SK-N-SH (cell line): ENCODE measurements at regions not wholly inside any gene's neighbourhood (a gene's known extent, or its start where the extent isn't known, plus 50 kb on each side); places are given as distances from the start of the nearest gene placed in this dataset.

Experiments
- CTCF ChIA-PET: fragments of 300-600, 350-600 bp; formaldehyde crosslinking; extraction: SDS; loops from one replicate; lab custom pipeline; 2021; lab: Yijun Ruan, JAX
- POLR2A ChIA-PET: fragments of 350-600 bp; sonication (Branson Sonifier 250); formaldehyde crosslinking; extraction: SDS; loops from one replicate; lab custom pipeline; 2020; ENCODE audit warnings: antibody characterized with exemption, inconsistent platforms; lab: Yijun Ruan, JAX
- DNase-seq: peaks from one replicate; pipeline ENCODE4 v3.0.0; 2012
- H2AFZ ChIP-seq: fragments of 200-600 bp; sonication (generic); 2 replicates; pipeline ENCODE4 v1.8.1; 2016; ENCODE audit warnings: antibody characterized with exemption, mild to moderate bottlenecking, low read depth
- H3F3A ChIP-seq: fragments of 200-600 bp; sonication (generic); replicated peaks from 2 replicates; pipeline ENCODE3; 2016; ENCODE audit warnings: antibody characterized with exemption, mild to moderate bottlenecking; ENCODE audit not compliant: insufficient read depth
- H3K27ac ChIP-seq, 2 experiments: fragments of 200-500 bp in 1 of 2; fragments of 200-600 bp in 1 of 2; sonication (Bioruptor generic) in 1 of 2; sonication (generic), shearing (Covaris generic) in 1 of 2; 2 replicates each; pipeline versions ENCODE4 v1.5.1 to v1.6.1; 2014 to 2016; ENCODE audit warnings: low read depth in 2 of 2, inconsistent platforms in 1 of 2, low read length in 1 of 2, mild to moderate bottlenecking in 1 of 2, mixed read lengths in 1 of 2
- H3K27me3 ChIP-seq: fragments of 200-600 bp; sonication (generic), shearing (Covaris generic); 2 replicates; pipeline ENCODE4 v1.6.1; 2016; ENCODE audit warnings: mixed run types; ENCODE audit not compliant: insufficient read depth
- H3K36me3 ChIP-seq, 2 experiments: fragments of 200-500 bp in 1 of 2; fragments of 200-600 bp in 1 of 2; sonication (Bioruptor generic) in 1 of 2; sonication (generic) in 1 of 2; replicated peaks in 1 of 2; 2 replicates each; pipeline versions ENCODE3 to v1.5.1; 2014 to 2016; ENCODE audit warnings: low read length in 1 of 2, mild to moderate bottlenecking in 1 of 2; ENCODE audit not compliant: insufficient read depth in 2 of 2, control insufficient read depth in 1 of 2
- H3K4me1 ChIP-seq, 2 experiments: fragments of 200-500 bp in 1 of 2; fragments of 200-600 bp in 1 of 2; sonication (Bioruptor generic) in 1 of 2; sonication (generic), shearing (Covaris generic) in 1 of 2; 2 replicates each; pipeline versions ENCODE4 v1.5.1 to v1.6.1; 2014 to 2016; ENCODE audit warnings: low read depth in 1 of 2, low read length in 1 of 2, mixed run types in 1 of 2; ENCODE audit not compliant: insufficient read depth in 2 of 2, control insufficient read depth in 1 of 2
- H3K4me2 ChIP-seq: fragments of 200-600 bp; sonication (generic), shearing (Covaris generic); 2 replicates; pipeline ENCODE4 v1.6.1; 2017; ENCODE audit warnings: mixed run types
- H3K4me3 ChIP-seq, 2 experiments: fragments of 200-500 bp in 1 of 2; fragments of 200-600 bp in 1 of 2; sonication (Bioruptor generic) in 1 of 2; sonication (generic), shearing (Covaris generic) in 1 of 2; 2 replicates each; pipeline versions ENCODE4 v1.5.1 to v1.8.1; 2014 to 2016; ENCODE audit warnings: low read depth in 2 of 2, inconsistent platforms in 1 of 2, low read length in 1 of 2, mild to moderate bottlenecking in 1 of 2, mixed read lengths in 1 of 2, moderate library complexity in 1 of 2
- H3K79me2 ChIP-seq: fragments of 200-600 bp; sonication (generic); 2 replicates; pipeline ENCODE4 v1.8.1; 2017; ENCODE audit warnings: mild to moderate bottlenecking; ENCODE audit not compliant: insufficient read depth
- H3K9ac ChIP-seq: fragments of 200-600 bp; sonication (generic); 2 replicates; pipeline ENCODE4 v1.6.1; 2017; ENCODE audit warnings: mixed run types
- H3K9me2 ChIP-seq: fragments of 200-600 bp; sonication (generic); 2 replicates; pipeline ENCODE4 v1.6.1; 2017; ENCODE audit warnings: mixed run types
- H3K9me3 ChIP-seq: fragments of 200-600 bp; sonication (generic); 2 replicates; pipeline ENCODE4 v1.6.1; 2017; ENCODE audit warnings: mixed run types, mild to moderate bottlenecking, moderate library complexity
- H4K20me1 ChIP-seq: fragments of 200-600 bp; sonication (generic); 2 replicates; pipeline ENCODE4 v1.6.1; 2017; ENCODE audit warnings: mild to moderate bottlenecking, mixed run types; ENCODE audit not compliant: insufficient read depth
- CHD2 ChIP-seq: fragments of 150-350 bp; IDR thresholded peaks from 2 replicates; pipeline ENCODE4 v1.6.1; 2018; ENCODE audit warnings: low read length; ENCODE audit not compliant: partially characterized antibody
- ELF1 ChIP-seq: IDR thresholded peaks from 2 replicates; pipeline ENCODE4 v1.4.0; 2012
- EP300 ChIP-seq, 2 experiments: IDR thresholded peaks; 2 replicates each; pipeline versions ENCODE4 v1.4.0 to v1.6.1; 2012; ENCODE audit warnings: borderline replicate concordance in 1 of 2, low read depth in 1 of 2, low read length in 1 of 2
- FOSL2 ChIP-seq: IDR thresholded peaks from 2 replicates; pipeline ENCODE4 v1.4.0; 2012; ENCODE audit warnings: low read depth, mild to moderate bottlenecking, moderate library complexity, borderline replicate concordance
- GABPA ChIP-seq: IDR thresholded peaks from 2 replicates; pipeline ENCODE4 v1.4.0; 2012; ENCODE audit warnings: low read depth, mild to moderate bottlenecking
- GATA2 ChIP-seq: sonication (generic); formaldehyde crosslinking; IDR thresholded peaks from 2 replicates; pipeline ENCODE4 v1.5.0; 2020; ENCODE audit warnings: mild to moderate bottlenecking, missing genetic modification reagents
- JUND ChIP-seq: IDR thresholded peaks from 2 replicates; pipeline ENCODE4 v1.4.0; 2012
- NFIC ChIP-seq: IDR thresholded peaks from 2 replicates; pipeline ENCODE4 v1.4.0; 2012; ENCODE audit warnings: borderline replicate concordance
- NRF1 ChIP-seq: IDR thresholded peaks from 2 replicates; pipeline ENCODE4 v1.6.1; 2012; ENCODE audit warnings: low read depth, mild to moderate bottlenecking, low read length
- POLR2AphosphoS5 ChIP-seq: IDR thresholded peaks from 2 replicates; pipeline ENCODE4 v1.6.1; 2012; ENCODE audit warnings: low read depth, low read length
- RAD21 ChIP-seq: IDR thresholded peaks from 2 replicates; pipeline ENCODE4 v1.6.1; 2012; ENCODE audit warnings: mild to moderate bottlenecking, low read length
- RCOR1 ChIP-seq: fragments of 150-350 bp; IDR thresholded peaks from 2 replicates; pipeline ENCODE4 v1.6.1; 2017; ENCODE audit warnings: antibody characterized with exemption, low read length
- RFX5 ChIP-seq: IDR thresholded peaks from 2 replicates; pipeline ENCODE4 v1.6.1; 2012; ENCODE audit warnings: mild to moderate bottlenecking, improper control_type of control experiment, low read length
- SMC3 ChIP-seq: IDR thresholded peaks from 2 replicates; pipeline ENCODE4 v1.6.1; 2012; ENCODE audit warnings: low read depth, low read length, improper control_type of control experiment
- TAF1 ChIP-seq: IDR thresholded peaks from 2 replicates; pipeline ENCODE4 v1.6.1; 2012; ENCODE audit warnings: low read depth, mild to moderate bottlenecking, low read length, moderate library complexity, borderline replicate concordance
- TCF12 ChIP-seq: IDR thresholded peaks from 2 replicates; pipeline ENCODE4 v1.4.0; 2012
- TEAD4 ChIP-seq: IDR thresholded peaks from 2 replicates; pipeline ENCODE4 v1.4.0; 2012; ENCODE audit warnings: mild to moderate bottlenecking, borderline replicate concordance; ENCODE audit not compliant: insufficient read depth
- YY1 ChIP-seq: IDR thresholded peaks from 2 replicates; pipeline ENCODE4 v1.4.0; 2012; ENCODE audit warnings: low read depth, mild to moderate bottlenecking
- WGBS: methylation state at CpG from one replicate; pipeline ENCODE4 v1.1.6; 2017; ENCODE audit warnings: low lambda C conversion rate; 5-methylcytosine and 5-hydroxymethylcytosine counted together
- TF ChIP-seq, protein P1 (sequence below): IDR thresholded peaks from 2 replicates; pipeline ENCODE4 v1.4.0; 2012; ENCODE audit warnings: low read depth, borderline replicate concordance
- TF ChIP-seq, protein P2 (sequence below): fragments of 200-600 bp; sonication (generic); IDR thresholded peaks from 2 replicates; pipeline ENCODE4 v1.6.1; 2017; ENCODE audit warnings: antibody characterized with exemption, mild to moderate bottlenecking, moderate library complexity
- TF ChIP-seq, protein P3 (sequence below): IDR thresholded peaks from 2 replicates; pipeline ENCODE4 v1.4.0; 2012; ENCODE audit warnings: low read depth
- TF ChIP-seq, protein P4 (sequence below): fragments of 150-350 bp; IDR thresholded peaks from 2 replicates; pipeline ENCODE4 v1.6.1; 2017; ENCODE audit warnings: antibody characterized with exemption, low read length, low read depth, borderline replicate concordance
- TF ChIP-seq, protein P5 (sequence below): fragments of 150-350 bp; IDR thresholded peaks from 2 replicates; pipeline ENCODE4 v1.6.1; 2016; ENCODE audit warnings: mild to moderate bottlenecking, low read depth, low read length

DNA sequence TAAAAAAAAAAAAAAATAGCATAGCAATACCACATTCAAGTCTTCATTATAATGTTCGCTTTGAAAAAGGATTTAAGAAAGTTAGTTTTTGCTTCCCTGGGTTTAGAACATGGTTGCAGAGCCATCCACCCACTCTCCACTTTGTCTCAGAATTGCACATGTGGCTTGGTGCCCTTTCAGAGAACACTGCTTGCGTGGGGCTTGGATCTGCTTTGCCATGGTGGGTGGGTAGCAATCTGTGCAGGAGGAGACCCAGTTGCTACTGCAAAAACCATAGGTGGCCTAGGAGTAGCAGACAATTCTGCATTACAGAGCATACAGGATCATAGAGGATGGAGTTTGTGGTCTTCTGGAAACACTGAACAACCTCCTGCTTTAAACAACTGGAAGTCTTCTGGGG lies 421.4 kb upstream of the CELF2 start:
- no peaks in the 10 kb centered on the region for H3F3A ChIP-seq
- no peaks in the 10 kb centered on the region for H4K20me1 ChIP-seq
- H3K79me2 ChIP-seq = no peaks in the 10 kb centered on the region
- CTCF ChIA-PET = no interaction called here
- H3K9me3 ChIP-seq = no peaks in the 10 kb centered on the region
- no peaks in the 10 kb centered on the region for H3K9me2 ChIP-seq
- no peak overlapping the region for H3K27ac ChIP-seq
- H2AFZ ChIP-seq = no peak overlapping the region
- POLR2A ChIA-PET = no interaction called here
- no peaks in the 10 kb centered on the region for H3K4me1 ChIP-seq
- H3K9ac ChIP-seq = no peak overlapping the region
- no peak overlapping the region for H3K4me3 ChIP-seq
- H3K27me3 ChIP-seq = no peaks in the 10 kb centered on the region
- H3K4me2 ChIP-seq = no peak overlapping the region
- no peak for DNase-seq
- 11% methylated on average over 2 of the region's 2 CpGs for WGBS
- TF ChIP-seq RFX5 = no peak
- TF ChIP-seq ELF1 = no peak
- TF ChIP-seq RCOR1 = no peak
- no peak for TF ChIP-seq TAF1
- TF ChIP-seq NFIC = no peak
- TF ChIP-seq FOSL2 = no peak
- TF ChIP-seq CHD2 = no peak
- no peak for TF ChIP-seq NRF1
- TF ChIP-seq GABPA = no peak
- TF ChIP-seq, protein P1, sequence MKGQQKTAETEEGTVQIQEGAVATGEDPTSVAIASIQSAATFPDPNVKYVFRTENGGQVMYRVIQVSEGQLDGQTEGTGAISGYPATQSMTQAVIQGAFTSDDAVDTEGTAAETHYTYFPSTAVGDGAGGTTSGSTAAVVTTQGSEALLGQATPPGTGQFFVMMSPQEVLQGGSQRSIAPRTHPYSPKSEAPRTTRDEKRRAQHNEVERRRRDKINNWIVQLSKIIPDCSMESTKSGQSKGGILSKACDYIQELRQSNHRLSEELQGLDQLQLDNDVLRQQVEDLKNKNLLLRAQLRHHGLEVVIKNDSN = no peak
- TF ChIP-seq POLR2AphosphoS5 = no peak
- no peak for TF ChIP-seq TEAD4
- H3K36me3 ChIP-seq = no peaks in the 10 kb centered on the region

DNA sequence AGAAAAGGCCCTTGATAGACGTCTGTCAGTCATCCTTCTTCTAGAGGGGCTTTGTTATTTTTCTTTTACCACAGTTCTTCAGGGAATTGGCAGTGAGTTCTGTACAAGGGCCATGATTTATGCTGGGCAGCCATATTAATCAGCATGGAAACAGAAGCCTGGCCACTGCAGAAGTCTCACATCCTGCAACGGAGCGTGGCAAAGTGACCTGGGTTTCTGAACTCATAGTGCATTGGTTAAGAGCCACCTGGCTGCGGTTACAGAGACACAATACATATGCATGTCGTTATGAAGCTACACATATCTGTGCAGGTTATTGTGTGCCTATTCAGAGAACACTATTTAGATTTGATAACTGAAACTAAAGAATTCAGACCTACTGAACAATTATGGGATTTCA lies 419.4 kb upstream of the CELF2 start:
- ChIA-PET POLR2A (no interaction called here), CTCF (no interaction called here)
- TF ChIP-seq, protein P2, sequence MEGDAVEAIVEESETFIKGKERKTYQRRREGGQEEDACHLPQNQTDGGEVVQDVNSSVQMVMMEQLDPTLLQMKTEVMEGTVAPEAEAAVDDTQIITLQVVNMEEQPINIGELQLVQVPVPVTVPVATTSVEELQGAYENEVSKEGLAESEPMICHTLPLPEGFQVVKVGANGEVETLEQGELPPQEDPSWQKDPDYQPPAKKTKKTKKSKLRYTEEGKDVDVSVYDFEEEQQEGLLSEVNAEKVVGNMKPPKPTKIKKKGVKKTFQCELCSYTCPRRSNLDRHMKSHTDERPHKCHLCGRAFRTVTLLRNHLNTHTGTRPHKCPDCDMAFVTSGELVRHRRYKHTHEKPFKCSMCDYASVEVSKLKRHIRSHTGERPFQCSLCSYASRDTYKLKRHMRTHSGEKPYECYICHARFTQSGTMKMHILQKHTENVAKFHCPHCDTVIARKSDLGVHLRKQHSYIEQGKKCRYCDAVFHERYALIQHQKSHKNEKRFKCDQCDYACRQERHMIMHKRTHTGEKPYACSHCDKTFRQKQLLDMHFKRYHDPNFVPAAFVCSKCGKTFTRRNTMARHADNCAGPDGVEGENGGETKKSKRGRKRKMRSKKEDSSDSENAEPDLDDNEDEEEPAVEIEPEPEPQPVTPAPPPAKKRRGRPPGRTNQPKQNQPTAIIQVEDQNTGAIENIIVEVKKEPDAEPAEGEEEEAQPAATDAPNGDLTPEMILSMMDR = no peak
- TF ChIP-seq, protein P3, sequence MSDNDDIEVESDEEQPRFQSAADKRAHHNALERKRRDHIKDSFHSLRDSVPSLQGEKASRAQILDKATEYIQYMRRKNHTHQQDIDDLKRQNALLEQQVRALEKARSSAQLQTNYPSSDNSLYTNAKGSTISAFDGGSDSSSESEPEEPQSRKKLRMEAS = no peak
- no peak for TF ChIP-seq ELF1
- TF ChIP-seq CHD2 = no peak
- no peak for TF ChIP-seq YY1
- TF ChIP-seq RFX5 = no peak
- TF ChIP-seq POLR2AphosphoS5 = no peak
- TF ChIP-seq NRF1 = no peak
- no peak for TF ChIP-seq SMC3
- no peak for TF ChIP-seq GATA2
- no peak for TF ChIP-seq TCF12
- TF ChIP-seq TAF1 = no peak
- TF ChIP-seq, protein P4, sequence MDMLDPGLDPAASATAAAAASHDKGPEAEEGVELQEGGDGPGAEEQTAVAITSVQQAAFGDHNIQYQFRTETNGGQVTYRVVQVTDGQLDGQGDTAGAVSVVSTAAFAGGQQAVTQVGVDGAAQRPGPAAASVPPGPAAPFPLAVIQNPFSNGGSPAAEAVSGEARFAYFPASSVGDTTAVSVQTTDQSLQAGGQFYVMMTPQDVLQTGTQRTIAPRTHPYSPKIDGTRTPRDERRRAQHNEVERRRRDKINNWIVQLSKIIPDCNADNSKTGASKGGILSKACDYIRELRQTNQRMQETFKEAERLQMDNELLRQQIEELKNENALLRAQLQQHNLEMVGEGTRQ = no peak
- no peak for TF ChIP-seq FOSL2
- TF ChIP-seq, protein P5, sequence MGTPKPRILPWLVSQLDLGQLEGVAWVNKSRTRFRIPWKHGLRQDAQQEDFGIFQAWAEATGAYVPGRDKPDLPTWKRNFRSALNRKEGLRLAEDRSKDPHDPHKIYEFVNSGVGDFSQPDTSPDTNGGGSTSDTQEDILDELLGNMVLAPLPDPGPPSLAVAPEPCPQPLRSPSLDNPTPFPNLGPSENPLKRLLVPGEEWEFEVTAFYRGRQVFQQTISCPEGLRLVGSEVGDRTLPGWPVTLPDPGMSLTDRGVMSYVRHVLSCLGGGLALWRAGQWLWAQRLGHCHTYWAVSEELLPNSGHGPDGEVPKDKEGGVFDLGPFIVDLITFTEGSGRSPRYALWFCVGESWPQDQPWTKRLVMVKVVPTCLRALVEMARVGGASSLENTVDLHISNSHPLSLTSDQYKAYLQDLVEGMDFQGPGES = no peak
- no peak for TF ChIP-seq NFIC
- TF ChIP-seq JUND = no peak
- TF ChIP-seq RCOR1 = no peak
- TF ChIP-seq EP300 (IDR thresholded peaks at IDR 0.05; ENCODE audit: borderline replicate concordance in 1 of 2, low read depth in 1 of 2, low read length in 1 of 2) = no peak
- no peak for TF ChIP-seq RAD21
- Histone ChIP-seq H3K9me2 (no peaks in the 10 kb centered on the region), H3K4me3 (no peak overlapping the region), H3K27me3 (no peaks in the 10 kb centered on the region), H3F3A (no peaks in the 10 kb centered on the region), H2AFZ (no peak overlapping the region), H3K79me2 (no peaks in the 10 kb centered on the region), H3K4me2 (no peak overlapping the region), H3K4me1 (no peaks in the 10 kb centered on the region), H3K36me3 (no peaks in the 10 kb centered on the region), H3K9ac (no peak overlapping the region), H3K9me3 (no peaks in the 10 kb centered on the region), H3K27ac (no peak overlapping the region), H4K20me1 (no peaks in the 10 kb centered on the region)
- DNase-seq = no peak
- WGBS = 28% methylated on average over 5 of the region's 5 CpGs
